Esophagus (tissue), 2 donors: ENCODE measurements at regions not wholly inside any gene's neighbourhood (a gene's known extent, or its start where the extent isn't known, plus 50 kb on each side); places are given as distances from the start of the nearest gene placed in this dataset.

ENCODE experiments used
- H3K27ac ChIP-seq, 2 donors: one replicate each; pipeline ENCODE4 v1.5.1; 2013; ENCODE audit warnings: low read depth in 2 of 2, mild to moderate bottlenecking in 2 of 2, inconsistent platforms in 1 of 2, low read length in 1 of 2, moderate library complexity in 1 of 2
- H3K27me3 ChIP-seq, 2 donors: one replicate each; pipeline ENCODE4 v1.6.1; 2013; ENCODE audit warnings: low read length in 2 of 2, control low read depth in 1 of 2, mild to moderate bottlenecking in 1 of 2; ENCODE audit not compliant: insufficient read depth in 2 of 2, control insufficient read depth in 1 of 2
- H3K36me3 ChIP-seq, 2 donors: one replicate each; pipeline ENCODE4 v1.6.1; 2013; ENCODE audit warnings: low read length in 1 of 2; ENCODE audit not compliant: control insufficient read depth in 2 of 2, insufficient read depth in 2 of 2
- H3K4me1 ChIP-seq, 2 donors: one replicate each; pipeline ENCODE4 v1.6.1; 2013; ENCODE audit warnings: low read length in 1 of 2; ENCODE audit not compliant: control insufficient read depth in 2 of 2, insufficient read depth in 2 of 2
- H3K4me3 ChIP-seq, 2 donors: one replicate each; pipeline ENCODE4 v1.5.1; 2013; ENCODE audit warnings: low read length in 2 of 2, mild to moderate bottlenecking in 2 of 2, low read depth in 1 of 2, moderate library complexity in 1 of 2
- H3K9me3 ChIP-seq, 2 donors: one replicate each; pipeline ENCODE4 v1.6.1; 2013; ENCODE audit warnings: mild to moderate bottlenecking in 2 of 2, low read depth in 1 of 2, low read length in 1 of 2, moderate library complexity in 1 of 2; ENCODE audit not compliant: control insufficient read depth in 2 of 2, insufficient read depth in 1 of 2
- WGBS, 2 donors: extraction: QIAGEN DNeasy Blood & Tissue Kit; methylation state at CpG; one replicate each; pipeline ENCODE4 v1.1.7; 2013; 5-methylcytosine and 5-hydroxymethylcytosine counted together
- donor health status: healthy with polysubstance abuse.
- donor health status: Bipolar disorder and iron deficiency.

- Histone ChIP-seq H3K36me3 (no peaks in the 10 kb centered on the region), H3K4me3 (no peak overlapping the region), H3K4me1 (no peaks in the 10 kb centered on the region), H3K9me3 (no peaks in the 10 kb centered on the region), H3K27me3 (no peaks in the 10 kb centered on the region), H3K27ac (no peak overlapping the region)
- 57 to 60% methylated on average over 4 of the region's 4 CpGs for WGBS, 2 donors
Measured at GRCh38 chr7:96599288-96599936, 110.2 kb downstream of the SEM1 start.

GRCh38 chr7:96598421-96598820, 111.2 kb downstream of the SEM1 start:
- H3K27ac ChIP-seq, result no peak overlapping the region
- H3K9me3 ChIP-seq, result no peaks in the 10 kb centered on the region
- H3K36me3 ChIP-seq, result no peaks in the 10 kb centered on the region
- H3K27me3 ChIP-seq, result no peaks in the 10 kb centered on the region
- 75 to 79% methylated on average over 1 of the region's 1 CpG for WGBS, 2 donors
- no peak overlapping the region for H3K4me3 ChIP-seq
- no peaks in the 10 kb centered on the region for H3K4me1 ChIP-seq

DNA sequence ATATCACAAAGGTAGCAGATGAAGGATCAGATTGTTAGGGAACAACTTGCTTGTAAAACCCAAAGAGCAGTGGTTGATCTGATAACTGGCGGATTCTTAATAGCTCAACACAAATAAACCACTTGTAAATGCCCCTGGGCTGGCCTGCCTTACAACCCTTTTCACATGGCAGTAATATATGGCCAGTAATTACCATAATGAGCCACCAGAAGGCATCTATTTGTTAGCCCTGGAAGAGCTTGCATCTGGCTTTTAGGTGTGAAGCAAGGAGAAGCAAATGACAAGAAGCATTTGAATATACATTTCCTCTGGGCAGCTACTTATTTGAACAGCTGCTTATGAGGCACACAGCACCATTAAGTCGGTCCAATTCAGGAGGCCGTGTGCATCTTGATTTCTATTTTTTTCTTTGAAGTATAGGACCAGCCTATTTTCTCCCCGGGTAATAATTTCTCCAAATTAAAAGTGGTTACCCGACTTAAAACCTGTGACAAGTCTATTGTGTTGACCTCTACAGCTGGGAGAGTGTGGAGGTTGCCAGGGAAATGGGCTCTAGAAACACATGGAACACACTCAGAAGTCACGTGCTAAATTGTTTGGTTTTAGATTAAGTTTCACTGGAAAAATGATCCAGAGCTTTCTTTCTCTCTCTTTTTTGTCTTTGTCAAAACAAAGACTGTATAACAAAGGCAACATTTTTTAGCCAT, 113.4 kb downstream of the SEM1 start:
- 28 to 29% methylated on average over 6 of the region's 6 CpGs for WGBS, 2 donors
- no peaks in the 10 kb centered on the region for H3K9me3 ChIP-seq
- no peak overlapping the region for H3K27ac ChIP-seq
- H3K4me1 ChIP-seq, result no peaks in the 10 kb centered on the region
- H3K4me3 ChIP-seq, result no peak overlapping the region
- no peaks in the 10 kb centered on the region for H3K36me3 ChIP-seq
- no peaks in the 10 kb centered on the region for H3K27me3 ChIP-seq

DNA sequence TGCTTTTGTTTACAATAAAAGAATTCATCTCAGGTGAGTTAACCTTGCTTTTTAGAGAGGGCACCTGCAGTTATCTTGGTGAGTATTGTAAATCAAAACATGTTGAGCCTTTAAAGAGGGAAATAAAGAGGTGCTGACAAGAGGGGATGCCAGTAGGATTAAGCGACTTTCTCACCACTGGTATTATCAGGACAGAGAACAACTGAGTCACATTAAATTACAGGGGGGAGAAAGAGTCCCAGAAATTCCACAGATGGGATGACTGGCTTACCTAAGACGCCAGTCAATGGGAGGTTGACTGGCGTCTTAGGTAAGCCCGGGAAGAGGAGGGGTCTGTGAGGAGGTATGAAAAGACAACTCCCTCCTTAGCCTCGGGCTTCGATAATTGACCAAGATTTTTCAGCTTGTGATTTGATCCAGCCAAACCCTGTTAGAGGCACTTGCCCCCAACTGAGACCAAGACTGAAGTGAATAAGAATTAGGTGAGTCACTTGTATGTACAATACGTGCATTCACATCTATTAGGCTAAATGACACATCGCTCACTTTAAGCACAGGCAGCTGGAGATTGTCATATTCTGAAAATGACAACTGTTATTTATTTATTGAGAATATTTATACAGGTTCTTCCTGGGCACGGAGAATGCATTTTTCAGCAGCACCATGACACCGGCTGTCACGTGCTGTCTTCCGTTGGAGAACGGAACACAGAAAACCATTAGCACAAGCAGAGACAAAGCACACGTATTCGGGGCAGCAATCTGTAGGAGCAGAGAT, 117.6 kb downstream of the SEM1 start:
- 59 to 61% methylated on average over 15 of the region's 15 CpGs for WGBS, 2 donors

DNA sequence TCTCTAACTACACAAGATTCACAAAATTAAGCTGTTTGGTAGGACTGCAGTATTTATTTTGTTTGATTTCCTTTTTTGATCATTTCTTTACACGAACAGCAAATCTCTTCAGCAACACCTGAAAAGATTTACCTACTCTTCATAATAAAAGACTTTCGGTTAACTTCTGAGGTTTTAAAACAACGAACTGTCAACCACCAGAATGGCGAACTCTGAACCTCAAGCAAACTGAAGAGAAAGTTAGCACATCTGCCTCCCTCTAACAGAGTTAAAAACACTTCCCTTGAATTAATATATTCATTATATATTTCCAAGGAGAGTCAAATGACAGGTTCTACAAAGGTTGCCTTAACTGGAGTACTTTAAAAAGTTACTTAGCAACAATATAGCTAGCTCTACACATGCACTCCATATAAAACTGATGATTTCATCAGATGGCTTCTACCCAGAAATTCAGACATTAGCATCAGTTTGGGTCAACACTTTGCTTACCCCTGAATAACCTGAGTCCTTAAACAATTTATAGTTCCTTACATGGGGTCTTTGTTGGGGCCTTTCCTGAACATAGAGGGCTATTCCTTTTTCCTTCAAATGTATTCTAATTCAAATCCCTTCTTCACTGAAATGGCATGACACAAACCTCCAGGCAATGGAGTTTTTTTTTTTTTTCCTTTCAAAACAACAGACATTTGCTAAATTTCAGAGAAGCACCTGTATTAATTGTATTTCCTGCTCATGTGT, 118.3 kb downstream of the SEM1 start:
- no peaks in the 10 kb centered on the region for H3K9me3 ChIP-seq
- WGBS, 2 donors, result 42 to 61% methylated on average over 4 of the region's 4 CpGs
- H3K27me3 ChIP-seq, result no peaks in the 10 kb centered on the region
- no peaks in the 10 kb centered on the region for H3K4me1 ChIP-seq
- no peak overlapping the region for H3K27ac ChIP-seq
- no peak overlapping the region for H3K4me3 ChIP-seq
- H3K36me3 ChIP-seq, result no peaks in the 10 kb centered on the region

More for the DNA sequence above, 117.6 kb downstream of the SEM1 start:
- Histone ChIP-seq H3K4me1 (no peaks in the 10 kb centered on the region), H3K9me3 (no peaks in the 10 kb centered on the region), H3K27me3 (no peaks in the 10 kb centered on the region), H3K4me3 (no peak overlapping the region), H3K27ac (no peak overlapping the region), H3K36me3 (no peaks in the 10 kb centered on the region)

DNA sequence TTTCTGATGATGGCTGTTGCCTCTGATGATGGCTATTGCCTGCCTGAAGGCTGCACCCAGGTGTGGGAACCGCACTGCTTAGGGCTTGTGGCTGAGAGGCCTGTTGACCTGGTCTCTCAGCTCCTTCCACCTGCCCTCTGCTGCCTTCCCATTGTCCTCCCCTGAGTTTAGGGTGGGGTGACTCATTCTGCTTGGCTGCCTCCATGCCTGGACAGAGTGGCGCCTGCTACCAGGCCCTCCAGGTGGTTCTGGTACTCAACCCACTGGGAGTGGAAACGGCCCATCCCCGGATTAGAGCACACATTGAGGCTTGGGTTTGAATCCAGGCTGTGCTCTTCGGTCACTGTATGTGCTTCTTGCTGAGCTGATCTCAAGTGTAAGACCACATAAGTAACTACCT, 120.6 kb downstream of the SEM1 start:
- H3K9me3 ChIP-seq, result no peaks in the 10 kb centered on the region
- no peaks in the 10 kb centered on the region for H3K27me3 ChIP-seq
- no peak overlapping the region for H3K27ac ChIP-seq
- no peak overlapping the region for H3K4me3 ChIP-seq
- H3K4me1 ChIP-seq, result no peaks in the 10 kb centered on the region
- H3K36me3 ChIP-seq, result no peaks in the 10 kb centered on the region
- 81 to 88% methylated on average over 5 of the region's 5 CpGs for WGBS, 2 donors

DNA sequence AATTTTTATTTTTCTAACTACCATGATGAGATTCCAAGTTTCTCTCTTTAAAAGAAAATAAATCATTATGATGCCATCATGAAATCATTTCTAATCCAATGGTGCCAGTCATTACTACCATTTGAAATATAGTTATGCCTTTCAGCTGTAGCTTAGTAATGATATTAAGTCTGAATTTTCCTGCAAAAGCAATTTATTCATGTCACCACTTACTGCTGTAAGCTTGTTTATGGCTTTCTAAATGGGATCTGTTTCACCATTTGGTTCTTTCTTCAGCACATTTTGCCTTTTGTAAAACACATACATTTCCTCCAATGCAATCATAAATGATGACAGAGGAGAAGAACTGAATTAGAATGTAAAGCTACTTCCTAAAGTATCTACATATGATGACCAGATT, 130.5 kb downstream of the SEM1 start:
- H3K4me1 ChIP-seq, result no peaks in the 10 kb centered on the region
- no peaks in the 10 kb centered on the region for H3K36me3 ChIP-seq
- no peak overlapping the region for H3K4me3 ChIP-seq
- no peak overlapping the region for H3K27ac ChIP-seq
- H3K27me3 ChIP-seq, result no peaks in the 10 kb centered on the region
- H3K9me3 ChIP-seq, result no peaks in the 10 kb centered on the region

- Histone ChIP-seq H3K27me3 (no peaks in the 10 kb centered on the region), H3K27ac (no peak overlapping the region), H3K36me3 (no peaks in the 10 kb centered on the region), H3K9me3 (no peaks in the 10 kb centered on the region), H3K4me3 (no peak overlapping the region), H3K4me1 (no peaks in the 10 kb centered on the region)
Measured at GRCh38 chr7:96578606-96579005, 131.0 kb downstream of the SEM1 start.

- H3K9me3 ChIP-seq, result no peaks in the 10 kb centered on the region
- H3K27me3 ChIP-seq, result no peaks in the 10 kb centered on the region
- 75 to 83% methylated on average over 3 of the region's 3 CpGs for WGBS, 2 donors
- H3K4me3 ChIP-seq, result no peak overlapping the region
- H3K27ac ChIP-seq, result no peak overlapping the region
- no peaks in the 10 kb centered on the region for H3K4me1 ChIP-seq
- H3K36me3 ChIP-seq, result no peaks in the 10 kb centered on the region
Measured at GRCh38 chr7:96563409-96563808, 146.2 kb downstream of the SEM1 start.
